ENCODE measurements at regions not wholly inside any gene's neighbourhood (a gene's known extent, or its start where the extent isn't known, plus 50 kb on each side); places are given as distances from the start of the nearest gene placed in this dataset.

GRCh38 chr16:55214412-55214811, 109.6 kb upstream of the IRX6 start:
- no peak overlapping the region for H3K27ac ChIP-seq
- DNase-seq (ENCODE audit: low spot score), result no peak
- CTCF ChIA-PET, result no interaction called here
- POLR2A ChIA-PET (ENCODE audit: low non-redundant PET), result no interaction called here
- TF ChIP-seq CTCF (conservative IDR thresholded peaks at IDR 0.05; ENCODE audit: low read depth), result no peak

GRCh38 chr16:55214974-55215494, 109.0 kb upstream of the IRX6 start:
- ChIA-PET POLR2A (ENCODE audit: low non-redundant PET) (no interaction called here), CTCF (interaction anchor here (0.6 kb wide), 2 partner anchors 271 to 306 kb away, joined by 3 read pairs; no protein-coding TSS in a partner anchor)
- DNase-seq (ENCODE audit: low spot score), result no peak
- no peak for TF ChIP-seq CTCF (conservative IDR thresholded peaks at IDR 0.05; ENCODE audit: low read depth)
- no peak overlapping the region for H3K27ac ChIP-seq

GRCh38 chr16:55217392-55217791, 106.6 kb upstream of the IRX6 start:
- H3K27ac ChIP-seq, result no peak overlapping the region
- DNase-seq (ENCODE audit: low spot score), result no peak
- CTCF ChIA-PET, result no interaction called here
- TF ChIP-seq CTCF (conservative IDR thresholded peaks at IDR 0.05; ENCODE audit: low read depth), result no peak
- POLR2A ChIA-PET (ENCODE audit: low non-redundant PET), result no interaction called here

GRCh38 chr16:55221836-55222235, 102.2 kb upstream of the IRX6 start:
- TF ChIP-seq CTCF (conservative IDR thresholded peaks at IDR 0.05; ENCODE audit: low read depth), result no peak
- no peak overlapping the region for H3K27ac ChIP-seq
- no peak for DNase-seq (ENCODE audit: low spot score)
- ChIA-PET CTCF (interaction anchor here (0.6 kb wide), 1 partner anchor 12 kb away, joined by 3 read pairs; no protein-coding TSS in a partner anchor), POLR2A (ENCODE audit: low non-redundant PET) (no interaction called here)

DNA sequence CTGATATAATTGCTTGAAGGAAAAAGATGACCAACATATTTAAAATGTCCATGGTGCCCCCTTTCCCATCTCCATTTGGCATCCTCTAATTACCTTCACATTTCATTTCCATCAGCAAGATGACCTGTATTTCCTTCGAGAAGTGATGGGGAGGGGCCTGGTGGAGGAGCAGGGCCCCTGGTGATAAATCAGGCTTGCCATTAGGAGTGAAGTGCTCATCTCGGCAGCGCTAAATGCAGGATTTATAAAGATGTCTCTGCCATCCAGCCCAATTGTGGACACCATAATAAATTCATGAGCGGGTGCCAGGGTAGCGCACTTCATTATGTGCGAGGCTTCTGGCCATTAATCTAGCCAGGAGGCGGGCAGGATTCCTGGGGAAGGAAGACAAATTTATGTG, 101.5 kb upstream of the IRX6 start:
- no peak for DNase-seq (ENCODE audit: low spot score)
- ChIA-PET CTCF (no interaction called here), POLR2A (ENCODE audit: low non-redundant PET) (no interaction called here)
- no peak for TF ChIP-seq CTCF (conservative IDR thresholded peaks at IDR 0.05; ENCODE audit: low read depth)
- no peak overlapping the region for H3K27ac ChIP-seq

- ChIA-PET CTCF (no interaction called here), POLR2A (ENCODE audit: low non-redundant PET) (no interaction called here)
- TF ChIP-seq CTCF (conservative IDR thresholded peaks at IDR 0.05; ENCODE audit: low read depth), result no peak
- DNase-seq (ENCODE audit: low spot score), result no peak
- H3K27ac ChIP-seq, result no peak overlapping the region
Measured at GRCh38 chr16:55225972-55226542, 97.9 kb upstream of the IRX6 start.
